ENCODE measurements at regions not wholly inside any gene's neighbourhood (a gene's known extent, or its start where the extent isn't known, plus 50 kb on each side); places are given as distances from the start of the nearest gene placed in this dataset.

GRCh38 chr7:156279635-156280034, 360.9 kb upstream of the RNF32 start:
- H3K27ac ChIP-seq = no peak overlapping the region
- no peak for DNase-seq
- intact Hi-C loops (cut with DNase I) = no loop called here
- no peaks in the 10 kb centered on the region for H3K9me3 ChIP-seq
- TF ChIP-seq CTCF (IDR thresholded peaks at IDR 0.05) (no peak), POLR2A (IDR thresholded peaks at IDR 0.05) (no peak)
- no peaks in the 10 kb centered on the region for H3K27me3 ChIP-seq
- no peaks in the 10 kb centered on the region for H3K36me3 ChIP-seq
- no peak overlapping the region for H3K4me3 ChIP-seq (replicated peaks in 1 of 3)
- H3K4me1 ChIP-seq = no peaks in the 10 kb centered on the region
- 79 to 87% methylated on average over 4 of the region's 4 CpGs for WGBS, 2 donors

GRCh38 chr7:156275292-156275691, 365.3 kb upstream of the RNF32 start:
- TF ChIP-seq POLR2A (IDR thresholded peaks at IDR 0.05) (no peak), CTCF (IDR thresholded peaks at IDR 0.05) (no peak)
- H3K4me3 ChIP-seq (replicated peaks in 1 of 3) = no peak overlapping the region
- H3K36me3 ChIP-seq = no peaks in the 10 kb centered on the region
- intact Hi-C loops (cut with DNase I) = no loop called here
- no peaks in the 10 kb centered on the region for H3K4me1 ChIP-seq
- no peak for DNase-seq
- WGBS, 2 donors = 82 to 87% methylated on average over 4 of the region's 4 CpGs
- H3K27ac ChIP-seq = no peak overlapping the region
- no peaks in the 10 kb centered on the region for H3K27me3 ChIP-seq
- H3K9me3 ChIP-seq = no peaks in the 10 kb centered on the region

- intact Hi-C loops (cut with DNase I) = no loop called here
- H3K4me3 ChIP-seq (replicated peaks in 1 of 3) = no peak overlapping the region
- no peak for DNase-seq
- H3K36me3 ChIP-seq = no peaks in the 10 kb centered on the region
- 86 to 90% methylated on average over 3 of the region's 3 CpGs for WGBS, 2 donors
- no peaks in the 10 kb centered on the region for H3K4me1 ChIP-seq
- no peaks in the 10 kb centered on the region for H3K27me3 ChIP-seq
- H3K27ac ChIP-seq = no peak overlapping the region
- TF ChIP-seq POLR2A (IDR thresholded peaks at IDR 0.05) (no peak), CTCF (IDR thresholded peaks at IDR 0.05) (no peak)
- no peaks in the 10 kb centered on the region for H3K9me3 ChIP-seq
Observed at GRCh38 chr7:156274557-156274956, 366.0 kb upstream of the RNF32 start.

- H3K9me3 ChIP-seq = no peaks in the 10 kb centered on the region
- no peak for DNase-seq
- H3K4me3 ChIP-seq (replicated peaks in 1 of 3) = no peak overlapping the region
- H3K27me3 ChIP-seq = no peaks in the 10 kb centered on the region
- no peaks in the 10 kb centered on the region for H3K4me1 ChIP-seq
- WGBS, 2 donors = 52 to 54% methylated on average over 3 of the region's 3 CpGs
- no peak overlapping the region for H3K27ac ChIP-seq
- intact Hi-C loops (cut with DNase I) = no loop called here
- no peak for TF ChIP-seq CTCF (IDR thresholded peaks at IDR 0.05)
- TF ChIP-seq POLR2A (IDR thresholded peaks at IDR 0.05) = no peak
- H3K36me3 ChIP-seq = no peaks in the 10 kb centered on the region
Observed at GRCh38 chr7:156261581-156261980, 379.0 kb upstream of the RNF32 start.

- whole genome bisulfite sequencing, 2 donors = 85 to 100% methylated on average over 1 of the region's 1 CpG
- H3K27ac ChIP-seq = no peak overlapping the region
- no peaks in the 10 kb centered on the region for H3K4me1 ChIP-seq
- H3K27me3 ChIP-seq = no peaks in the 10 kb centered on the region
- intact Hi-C loops (cut with DNase I) = no loop called here
- no peak overlapping the region for H3K4me3 ChIP-seq (replicated peaks in 1 of 3)
- DNase-seq = no peak
- no peaks in the 10 kb centered on the region for H3K9me3 ChIP-seq
- H3K36me3 ChIP-seq = no peaks in the 10 kb centered on the region
- TF ChIP-seq CTCF (IDR thresholded peaks at IDR 0.05) (no peak), POLR2A (IDR thresholded peaks at IDR 0.05) (no peak)
Observed at GRCh38 chr7:156257904-156258303, 382.7 kb upstream of the RNF32 start.

Measured in thyroid gland (tissue), 4 donors.